A673 (cell line): ENCODE measurements at regions not wholly inside any gene's neighbourhood (a gene's known extent, or its start where the extent isn't known, plus 50 kb on each side); places are given as distances from the start of the nearest gene placed in this dataset.

Experiments used
- EZH2 ChIP-seq: fragments of 200-600 bp; sonication (generic); IDR thresholded peaks from 2 replicates; pipeline ENCODE4 v1.6.1; 2017; ENCODE audit warnings: borderline replicate concordance, low read depth, mild to moderate bottlenecking, mixed read lengths, antibody characterized with exemption, low read length; ENCODE audit not compliant: poor library complexity, severe bottlenecking
- TF ChIP-seq, protein P1 (sequence below): fragments of 300-800, 200-600 bp; sonication (generic); conservative IDR thresholded peaks from 2 replicates; pipeline ENCODE4 v1.5.1; 2017; ENCODE audit warnings: low read depth, mild to moderate bottlenecking, antibody characterized with exemption, low read length, moderate library complexity, mixed read lengths

DNA sequence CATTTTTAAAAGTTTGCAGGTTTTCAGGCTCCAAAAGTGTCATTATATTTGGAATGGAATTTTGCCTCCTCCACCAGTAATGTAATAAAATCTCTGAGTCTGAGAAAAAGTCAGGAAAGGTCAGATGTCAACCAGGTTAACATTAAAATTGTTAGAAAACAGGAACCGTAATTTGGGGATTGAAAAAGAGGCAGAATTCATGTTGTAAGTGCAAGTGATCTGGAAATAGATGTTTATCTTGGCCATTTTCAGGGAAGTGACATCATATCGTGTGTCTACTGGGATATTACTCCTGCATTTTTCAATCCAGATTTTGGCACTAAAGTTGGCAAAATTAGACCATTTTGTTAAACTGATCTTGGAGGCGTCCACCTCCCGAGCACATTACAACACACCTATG lies 428.5 kb upstream of the MGMT start:
- TF ChIP-seq, protein P1, sequence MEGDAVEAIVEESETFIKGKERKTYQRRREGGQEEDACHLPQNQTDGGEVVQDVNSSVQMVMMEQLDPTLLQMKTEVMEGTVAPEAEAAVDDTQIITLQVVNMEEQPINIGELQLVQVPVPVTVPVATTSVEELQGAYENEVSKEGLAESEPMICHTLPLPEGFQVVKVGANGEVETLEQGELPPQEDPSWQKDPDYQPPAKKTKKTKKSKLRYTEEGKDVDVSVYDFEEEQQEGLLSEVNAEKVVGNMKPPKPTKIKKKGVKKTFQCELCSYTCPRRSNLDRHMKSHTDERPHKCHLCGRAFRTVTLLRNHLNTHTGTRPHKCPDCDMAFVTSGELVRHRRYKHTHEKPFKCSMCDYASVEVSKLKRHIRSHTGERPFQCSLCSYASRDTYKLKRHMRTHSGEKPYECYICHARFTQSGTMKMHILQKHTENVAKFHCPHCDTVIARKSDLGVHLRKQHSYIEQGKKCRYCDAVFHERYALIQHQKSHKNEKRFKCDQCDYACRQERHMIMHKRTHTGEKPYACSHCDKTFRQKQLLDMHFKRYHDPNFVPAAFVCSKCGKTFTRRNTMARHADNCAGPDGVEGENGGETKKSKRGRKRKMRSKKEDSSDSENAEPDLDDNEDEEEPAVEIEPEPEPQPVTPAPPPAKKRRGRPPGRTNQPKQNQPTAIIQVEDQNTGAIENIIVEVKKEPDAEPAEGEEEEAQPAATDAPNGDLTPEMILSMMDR: no peak
- TF ChIP-seq EZH2: no peak
